WTC11 (cell line): ENCODE measurements at regions not wholly inside any gene's neighbourhood (a gene's known extent, or its start where the extent isn't known, plus 50 kb on each side); places are given as distances from the start of the nearest gene placed in this dataset.
A peak's percentile ranks its signal among the peaks of the same experiment; 100 is the strongest.

Experiments used
- ATAC-seq: fragments of 200-7000 bp; cut with Tn5 transposase; 2 replicates; pipeline ENCODE4 v1.10.0; 2021; ENCODE audit warnings: mild to moderate bottlenecking, moderate library complexity
- CTCF ChIA-PET: fragments of 300-600 bp; sonication (Branson Sonifier 250); formaldehyde crosslinking; loops from one replicate; lab custom pipeline; 2021; ENCODE audit warnings: antibody characterized with exemption; lab: Charles Lee
- POLR2A ChIA-PET: fragments of 350-600 bp; sonication (Branson Sonifier 250); formaldehyde crosslinking; loops from one replicate; lab custom pipeline; 2021; ENCODE audit warnings: antibody characterized with exemption; lab: Charles Lee
- DNase-seq: peaks from one replicate; pipeline ENCODE4 v3.0.0; 2021; ENCODE audit warnings: low spot score
- H3K27ac Mint-ChIP-seq: 2 replicates; pipeline ENCODE4 v1.8.0; 2021; ENCODE audit warnings: mixed read lengths
- H3K27me3 Mint-ChIP-seq: 2 replicates; pipeline ENCODE4 v1.8.0; 2021; ENCODE audit warnings: low read depth, mild to moderate bottlenecking, moderate library complexity, mixed read lengths
- H3K36me3 Mint-ChIP-seq: 2 replicates; pipeline ENCODE4 v1.8.0; 2021; ENCODE audit warnings: mixed read lengths
- H3K4me1 Mint-ChIP-seq: 2 replicates; pipeline ENCODE4 v1.8.0; 2022; ENCODE audit warnings: mixed read lengths
- H3K4me3 Mint-ChIP-seq: 2 replicates; pipeline ENCODE4 v1.8.0; 2021; ENCODE audit warnings: mild to moderate bottlenecking, moderate library complexity, mixed read lengths
- H3K9me3 Mint-ChIP-seq: 2 replicates; pipeline ENCODE4 v1.8.0; 2021; ENCODE audit warnings: mixed read lengths
- ELF4 ChIP-seq: sonication (generic); formaldehyde crosslinking; IDR thresholded peaks from 2 replicates; pipeline ENCODE4 v1.8.1; 2022; ENCODE audit warnings: low read depth, mild to moderate bottlenecking, moderate library complexity, missing genetic modification reagents
- FOXK1 ChIP-seq: sonication (generic); formaldehyde crosslinking; IDR thresholded peaks from 2 replicates; pipeline ENCODE4 v1.8.0; 2022; ENCODE audit warnings: mild to moderate bottlenecking, moderate library complexity, missing genetic modification reagents
- FOXP1 ChIP-seq: sonication (generic); formaldehyde crosslinking; IDR thresholded peaks from 2 replicates; pipeline ENCODE4 v1.8.0; 2022; ENCODE audit warnings: missing genetic modification reagents, mild to moderate bottlenecking, moderate library complexity, borderline replicate concordance
- GTF2I ChIP-seq: fragments of 250-450 bp; sonication (Bioruptor Pico); conservative IDR thresholded peaks from 2 replicates; pipeline ENCODE4 v1.4.0; 2021; ENCODE audit warnings: mild to moderate bottlenecking
- JAZF1 ChIP-seq: fragments of 250-450 bp; sonication (Bioruptor Pico); IDR thresholded peaks from 2 replicates; pipeline ENCODE4 v1.9.0; 2021; ENCODE audit warnings: moderate library complexity, mild to moderate bottlenecking, inconsistent platforms
- JUN ChIP-seq: sonication (generic); formaldehyde crosslinking; IDR thresholded peaks from 2 replicates; pipeline ENCODE4 v1.8.0; 2023; ENCODE audit warnings: mild to moderate bottlenecking, missing genetic modification reagents
- MXD4 ChIP-seq: fragments of 250-450 bp; sonication (Bioruptor Pico); IDR thresholded peaks from 2 replicates; pipeline ENCODE4 v1.8.0; 2021; ENCODE audit warnings: mild to moderate bottlenecking, moderate library complexity, borderline replicate concordance
- NFATC4 ChIP-seq: fragments of 250-450 bp; sonication (Bioruptor Pico); IDR thresholded peaks from 2 replicates; pipeline ENCODE4 v1.9.0; 2021; ENCODE audit warnings: mild to moderate bottlenecking
- NR3C1 ChIP-seq: sonication (generic); formaldehyde crosslinking; conservative IDR thresholded peaks from 2 replicates; pipeline ENCODE4 v1.8.1; 2023; ENCODE audit warnings: low read depth, mild to moderate bottlenecking, missing genetic modification reagents
- OVOL2 ChIP-seq: fragments of 250-450 bp; sonication (Bioruptor Pico); IDR thresholded peaks from 2 replicates; pipeline ENCODE4 v1.9.0; 2021; ENCODE audit warnings: mild to moderate bottlenecking, borderline replicate concordance
- RORB ChIP-seq: fragments of 250-450 bp; sonication (Bioruptor Pico); IDR thresholded peaks from 2 replicates; pipeline ENCODE4 v1.9.0; 2021; ENCODE audit warnings: mild to moderate bottlenecking
- SP1 ChIP-seq: sonication (generic); formaldehyde crosslinking; conservative IDR thresholded peaks from 2 replicates; pipeline ENCODE4 v1.8.1; 2022; ENCODE audit warnings: missing genetic modification reagents
- TP53 ChIP-seq: sonication (generic); formaldehyde crosslinking; IDR thresholded peaks from 2 replicates; pipeline ENCODE4 v1.8.1; 2023; ENCODE audit warnings: mild to moderate bottlenecking, missing genetic modification reagents
- USF2 ChIP-seq: sonication (generic); formaldehyde crosslinking; IDR thresholded peaks from 2 replicates; pipeline ENCODE4 v1.8.1; 2023; ENCODE audit warnings: mild to moderate bottlenecking, missing genetic modification reagents, moderate library complexity
- ZBTB21 ChIP-seq: sonication (generic); formaldehyde crosslinking; IDR thresholded peaks from 2 replicates; pipeline ENCODE4 v1.8.1; 2023; ENCODE audit warnings: mild to moderate bottlenecking, missing genetic modification reagents, borderline replicate concordance
- ZNF232 ChIP-seq: sonication (generic); formaldehyde crosslinking; IDR thresholded peaks from 2 replicates; pipeline ENCODE4 v1.8.0; 2022; ENCODE audit warnings: mild to moderate bottlenecking, missing genetic modification reagents
- ZNF423 ChIP-seq: fragments of 250-450 bp; sonication (Bioruptor Pico); IDR thresholded peaks from 2 replicates; pipeline ENCODE4 v2.1.2; 2022; ENCODE audit warnings: mild to moderate bottlenecking, moderate library complexity
- TF ChIP-seq, protein P1 (sequence below): sonication (generic); formaldehyde crosslinking; IDR thresholded peaks from 2 replicates; pipeline ENCODE4 v1.8.1; 2022; ENCODE audit warnings: mild to moderate bottlenecking, moderate library complexity, missing genetic modification reagents
- TF ChIP-seq, protein P2 (sequence below): fragments of 200-600 bp; IDR thresholded peaks from 2 replicates; pipeline ENCODE4 v1.8.0; 2022; ENCODE audit warnings: antibody characterized with exemption
- TF ChIP-seq, protein P3 (sequence below): sonication (generic); formaldehyde crosslinking; IDR thresholded peaks from 2 replicates; pipeline ENCODE4 v1.8.1; 2023; ENCODE audit warnings: mild to moderate bottlenecking, missing genetic modification reagents, borderline replicate concordance
- TF ChIP-seq, protein P4 (sequence below): sonication (generic); formaldehyde crosslinking; IDR thresholded peaks from 2 replicates; pipeline ENCODE4 v1.8.0; 2022; ENCODE audit warnings: mild to moderate bottlenecking, missing genetic modification reagents
- TF ChIP-seq, protein P5 (sequence below): fragments of 250-450 bp; sonication (Bioruptor Pico); IDR thresholded peaks from 2 replicates; pipeline ENCODE4 v2.1.2; 2022; ENCODE audit warnings: mild to moderate bottlenecking, moderate library complexity

DNA sequence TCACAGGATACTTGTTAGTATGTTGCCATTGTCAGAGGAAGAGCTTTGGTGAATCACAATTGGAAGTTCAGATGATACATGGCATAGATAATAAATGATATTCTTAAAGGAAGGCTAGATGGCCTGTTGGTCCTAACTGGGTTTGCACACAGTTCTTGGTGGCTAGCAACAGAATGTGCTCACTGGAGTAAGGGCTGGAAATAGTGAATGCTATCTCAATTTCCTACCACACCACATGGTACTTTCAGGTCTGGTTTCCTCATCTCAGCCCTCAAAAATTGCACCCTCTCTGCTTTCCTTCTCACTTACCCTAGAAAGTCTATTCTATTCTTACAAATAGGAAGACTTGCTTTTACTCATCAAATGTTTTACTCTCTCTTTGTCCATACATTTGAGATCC lies 622.5 kb downstream of the ANKRD7 start:
- H3K27ac Mint-ChIP-seq = no peak overlapping the region
- DNase-seq = no peak
- TF ChIP-seq, protein P1, sequence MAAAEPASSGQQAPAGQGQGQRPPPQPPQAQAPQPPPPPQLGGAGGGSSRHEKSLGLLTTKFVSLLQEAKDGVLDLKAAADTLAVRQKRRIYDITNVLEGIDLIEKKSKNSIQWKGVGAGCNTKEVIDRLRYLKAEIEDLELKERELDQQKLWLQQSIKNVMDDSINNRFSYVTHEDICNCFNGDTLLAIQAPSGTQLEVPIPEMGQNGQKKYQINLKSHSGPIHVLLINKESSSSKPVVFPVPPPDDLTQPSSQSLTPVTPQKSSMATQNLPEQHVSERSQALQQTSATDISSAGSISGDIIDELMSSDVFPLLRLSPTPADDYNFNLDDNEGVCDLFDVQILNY (CRISPR knock-in tag) = no peak
- TF ChIP-seq ZNF232 (CRISPR knock-in tag) = no peak
- TF ChIP-seq MXD4 (CRISPR knock-in tag) = no peak
- TF ChIP-seq NR3C1 (CRISPR knock-in tag) = no peak
- no peak for TF ChIP-seq OVOL2
- no peak for TF ChIP-seq GTF2I (CRISPR knock-in tag)
- TF ChIP-seq, all 79 proteins: peak for 0
- CTCF ChIA-PET = no interaction called here
- Mint-ChIP-seq H3K9me3 (peaks cover 5% of the 10 kb centered on the region; the same call in 1 of the 2 replicates), H3K36me3 (no peaks in the 10 kb centered on the region), H3K27me3 (no peaks in the 10 kb centered on the region), H3K4me1 (no peaks in the 10 kb centered on the region), H3K4me3 (no peak overlapping the region)
- ATAC-seq = no peak
- POLR2A ChIA-PET = no interaction called here

DNA sequence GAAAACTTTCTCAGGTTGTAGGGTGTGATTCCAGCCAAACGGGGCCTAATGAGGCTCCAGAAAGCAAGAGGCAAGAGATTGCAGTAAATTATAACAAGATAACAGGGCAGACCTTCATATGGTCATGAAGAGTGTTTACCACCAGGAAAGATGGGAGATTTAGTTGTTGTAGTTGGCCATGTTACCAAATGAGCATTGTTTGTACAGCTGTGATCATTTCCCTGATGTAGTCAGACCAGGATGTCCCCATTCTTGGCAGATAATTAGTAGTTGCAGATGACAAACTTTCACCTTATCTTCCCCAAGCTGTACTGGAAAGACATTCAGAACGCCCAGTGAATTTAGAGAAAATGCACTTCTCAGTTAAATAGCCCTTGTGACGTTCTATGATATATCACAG lies 630.8 kb downstream of the ANKRD7 start:
- Mint-ChIP-seq H3K27me3 (no peaks in the 10 kb centered on the region), H3K36me3 (no peaks in the 10 kb centered on the region), H3K9me3 (peaks cover 12% of the 10 kb centered on the region), H3K4me1 (peaks cover 3% of the 10 kb centered on the region), H3K4me3 (no peak overlapping the region), H3K27ac (no peak overlapping the region)
- DNase-seq (no peak), ATAC-seq (no peak)
- ChIA-PET CTCF (no interaction called here), POLR2A (no interaction called here)
- no peak for TF ChIP-seq TP53 (CRISPR knock-in tag)
- no peak for TF ChIP-seq SP1
- TF ChIP-seq, protein P2, sequence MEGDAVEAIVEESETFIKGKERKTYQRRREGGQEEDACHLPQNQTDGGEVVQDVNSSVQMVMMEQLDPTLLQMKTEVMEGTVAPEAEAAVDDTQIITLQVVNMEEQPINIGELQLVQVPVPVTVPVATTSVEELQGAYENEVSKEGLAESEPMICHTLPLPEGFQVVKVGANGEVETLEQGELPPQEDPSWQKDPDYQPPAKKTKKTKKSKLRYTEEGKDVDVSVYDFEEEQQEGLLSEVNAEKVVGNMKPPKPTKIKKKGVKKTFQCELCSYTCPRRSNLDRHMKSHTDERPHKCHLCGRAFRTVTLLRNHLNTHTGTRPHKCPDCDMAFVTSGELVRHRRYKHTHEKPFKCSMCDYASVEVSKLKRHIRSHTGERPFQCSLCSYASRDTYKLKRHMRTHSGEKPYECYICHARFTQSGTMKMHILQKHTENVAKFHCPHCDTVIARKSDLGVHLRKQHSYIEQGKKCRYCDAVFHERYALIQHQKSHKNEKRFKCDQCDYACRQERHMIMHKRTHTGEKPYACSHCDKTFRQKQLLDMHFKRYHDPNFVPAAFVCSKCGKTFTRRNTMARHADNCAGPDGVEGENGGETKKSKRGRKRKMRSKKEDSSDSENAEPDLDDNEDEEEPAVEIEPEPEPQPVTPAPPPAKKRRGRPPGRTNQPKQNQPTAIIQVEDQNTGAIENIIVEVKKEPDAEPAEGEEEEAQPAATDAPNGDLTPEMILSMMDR = no peak
- no peak for TF ChIP-seq ELF4
- no peak for TF ChIP-seq FOXP1 (CRISPR knock-in tag)
- no peak for TF ChIP-seq ZNF423 (CRISPR knock-in tag)
- no peak for TF ChIP-seq JAZF1
- TF ChIP-seq RORB (CRISPR knock-in tag) = no peak
- no peak for TF ChIP-seq OVOL2

DNA sequence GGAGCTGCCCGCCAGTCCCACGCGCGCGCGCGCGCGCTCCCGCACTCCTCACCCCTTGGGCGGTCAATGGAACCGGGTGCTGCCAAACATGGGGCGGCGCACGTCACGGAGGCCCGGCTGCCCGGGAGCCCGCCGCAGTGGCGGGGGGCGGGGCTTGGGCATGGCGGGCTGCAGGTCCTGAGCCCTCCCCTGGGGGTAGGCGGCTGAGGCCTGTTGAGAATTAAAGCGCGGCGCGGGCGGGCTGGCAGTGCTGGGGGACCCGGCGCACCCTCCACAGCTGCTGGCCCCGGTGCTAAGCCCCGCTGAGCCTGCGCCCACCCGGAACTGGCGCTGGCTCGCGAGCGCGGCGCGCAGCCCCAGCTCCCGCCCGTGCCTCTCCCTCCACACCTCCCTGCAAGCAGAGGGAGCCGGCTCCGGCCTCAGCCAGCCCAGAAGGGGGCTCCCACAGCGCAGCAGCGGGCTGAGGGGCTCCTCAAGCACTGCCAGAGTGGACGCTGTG lies 634.2 kb downstream of the ANKRD7 start:
- DNase-seq (peak; percentile 15), ATAC-seq (peak; percentile 46)
- peaks cover 8% of the 10 kb centered on the region for H3K9me3 Mint-ChIP-seq
- no peaks in the 10 kb centered on the region for H3K27me3 Mint-ChIP-seq
- H3K27ac Mint-ChIP-seq = no peak overlapping the region
- H3K4me1 Mint-ChIP-seq = peaks cover 3% of the 10 kb centered on the region
- H3K36me3 Mint-ChIP-seq = no peaks in the 10 kb centered on the region
- no peak overlapping the region for H3K4me3 Mint-ChIP-seq
- ChIA-PET POLR2A (no interaction called here), CTCF (no interaction called here)
- no peak for TF ChIP-seq JUN (CRISPR knock-in tag)
- TF ChIP-seq, all 79 proteins: peak for 0

- ChIA-PET CTCF (interaction anchor here (0.6 kb wide), 1 partner anchor 112 kb away, joined by 3 read pairs; no protein-coding TSS in a partner anchor), POLR2A (no interaction called here)
- Mint-ChIP-seq H3K27me3 (no peaks in the 10 kb centered on the region), H3K4me3 (no peak overlapping the region), H3K4me1 (peaks cover 3% of the 10 kb centered on the region), H3K9me3 (peaks cover 8% of the 10 kb centered on the region), H3K36me3 (no peaks in the 10 kb centered on the region), H3K27ac (no peak overlapping the region)
- DNase-seq (no peak), ATAC-seq (no peak)
- TF ChIP-seq USF2 (CRISPR knock-in tag) (no peak), ZBTB21 (CRISPR knock-in tag) (no peak), FOXP1 (CRISPR knock-in tag) (no peak), FOXK1 (CRISPR knock-in tag) (no peak), NFATC4 (CRISPR knock-in tag) (no peak)
- TF ChIP-seq, protein P3, sequence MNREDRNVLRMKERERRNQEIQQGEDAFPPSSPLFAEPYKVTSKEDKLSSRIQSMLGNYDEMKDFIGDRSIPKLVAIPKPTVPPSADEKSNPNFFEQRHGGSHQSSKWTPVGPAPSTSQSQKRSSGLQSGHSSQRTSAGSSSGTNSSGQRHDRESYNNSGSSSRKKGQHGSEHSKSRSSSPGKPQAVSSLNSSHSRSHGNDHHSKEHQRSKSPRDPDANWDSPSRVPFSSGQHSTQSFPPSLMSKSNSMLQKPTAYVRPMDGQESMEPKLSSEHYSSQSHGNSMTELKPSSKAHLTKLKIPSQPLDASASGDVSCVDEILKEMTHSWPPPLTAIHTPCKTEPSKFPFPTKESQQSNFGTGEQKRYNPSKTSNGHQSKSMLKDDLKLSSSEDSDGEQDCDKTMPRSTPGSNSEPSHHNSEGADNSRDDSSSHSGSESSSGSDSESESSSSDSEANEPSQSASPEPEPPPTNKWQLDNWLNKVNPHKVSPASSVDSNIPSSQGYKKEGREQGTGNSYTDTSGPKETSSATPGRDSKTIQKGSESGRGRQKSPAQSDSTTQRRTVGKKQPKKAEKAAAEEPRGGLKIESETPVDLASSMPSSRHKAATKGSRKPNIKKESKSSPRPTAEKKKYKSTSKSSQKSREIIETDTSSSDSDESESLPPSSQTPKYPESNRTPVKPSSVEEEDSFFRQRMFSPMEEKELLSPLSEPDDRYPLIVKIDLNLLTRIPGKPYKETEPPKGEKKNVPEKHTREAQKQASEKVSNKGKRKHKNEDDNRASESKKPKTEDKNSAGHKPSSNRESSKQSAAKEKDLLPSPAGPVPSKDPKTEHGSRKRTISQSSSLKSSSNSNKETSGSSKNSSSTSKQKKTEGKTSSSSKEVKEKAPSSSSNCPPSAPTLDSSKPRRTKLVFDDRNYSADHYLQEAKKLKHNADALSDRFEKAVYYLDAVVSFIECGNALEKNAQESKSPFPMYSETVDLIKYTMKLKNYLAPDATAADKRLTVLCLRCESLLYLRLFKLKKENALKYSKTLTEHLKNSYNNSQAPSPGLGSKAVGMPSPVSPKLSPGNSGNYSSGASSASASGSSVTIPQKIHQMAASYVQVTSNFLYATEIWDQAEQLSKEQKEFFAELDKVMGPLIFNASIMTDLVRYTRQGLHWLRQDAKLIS (CRISPR knock-in tag) = no peak
- TF ChIP-seq, protein P4, sequence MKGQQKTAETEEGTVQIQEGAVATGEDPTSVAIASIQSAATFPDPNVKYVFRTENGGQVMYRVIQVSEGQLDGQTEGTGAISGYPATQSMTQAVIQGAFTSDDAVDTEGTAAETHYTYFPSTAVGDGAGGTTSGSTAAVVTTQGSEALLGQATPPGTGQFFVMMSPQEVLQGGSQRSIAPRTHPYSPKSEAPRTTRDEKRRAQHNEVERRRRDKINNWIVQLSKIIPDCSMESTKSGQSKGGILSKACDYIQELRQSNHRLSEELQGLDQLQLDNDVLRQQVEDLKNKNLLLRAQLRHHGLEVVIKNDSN (CRISPR knock-in tag) = no peak
- TF ChIP-seq, protein P5, sequence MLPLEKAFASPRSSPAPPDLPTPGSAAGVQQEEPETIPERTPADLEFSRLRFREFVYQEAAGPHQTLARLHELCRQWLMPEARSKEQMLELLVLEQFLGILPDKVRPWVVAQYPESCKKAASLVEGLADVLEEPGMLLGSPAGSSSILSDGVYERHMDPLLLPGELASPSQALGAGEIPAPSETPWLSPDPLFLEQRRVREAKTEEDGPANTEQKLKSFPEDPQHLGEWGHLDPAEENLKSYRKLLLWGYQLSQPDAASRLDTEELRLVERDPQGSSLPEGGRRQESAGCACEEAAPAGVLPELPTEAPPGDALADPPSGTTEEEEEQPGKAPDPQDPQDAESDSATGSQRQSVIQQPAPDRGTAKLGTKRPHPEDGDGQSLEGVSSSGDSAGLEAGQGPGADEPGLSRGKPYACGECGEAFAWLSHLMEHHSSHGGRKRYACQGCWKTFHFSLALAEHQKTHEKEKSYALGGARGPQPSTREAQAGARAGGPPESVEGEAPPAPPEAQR = no peak
Measured at GRCh38 chr7:118861581-118861980, 637.1 kb downstream of the ANKRD7 start.
